ENCODE measurements at regions not wholly inside any gene's neighbourhood (a gene's known extent, or its start where the extent isn't known, plus 50 kb on each side); places are given as distances from the start of the nearest gene placed in this dataset.

- no peak for DNase-seq (ENCODE audit: low read depth in 2 of 2)
Observed at GRCh38 chr5:123813264-123813663, 301.3 kb downstream of the CSNK1G3 start.

GRCh38 chr5:123811831-123812230 lies 299.9 kb downstream of the CSNK1G3 start:
- DNase-seq (ENCODE audit: low read depth in 2 of 2) = no peak

- DNase-seq (ENCODE audit: low read depth in 2 of 2) = no peak
Observed at GRCh38 chr5:123810746-123811340, 298.9 kb downstream of the CSNK1G3 start.

GRCh38 chr5:123810253-123810652 lies 298.3 kb downstream of the CSNK1G3 start:
- DNase-seq (ENCODE audit: low read depth in 2 of 2) = no peak

- no peak for DNase-seq (ENCODE audit: low read depth in 2 of 2)
Observed at GRCh38 chr5:123809594-123810221, 297.7 kb downstream of the CSNK1G3 start.

- DNase-seq (ENCODE audit: low read depth in 2 of 2) = no peak
Observed at GRCh38 chr5:123808461-123809380, 296.7 kb downstream of the CSNK1G3 start.

GRCh38 chr5:123807177-123807945 lies 295.4 kb downstream of the CSNK1G3 start:
- DNase-seq (ENCODE audit: low read depth in 2 of 2) = no peak

- no peak for DNase-seq (ENCODE audit: low read depth in 2 of 2)
Observed at GRCh38 chr5:123806644-123807043, 294.7 kb downstream of the CSNK1G3 start.

GRCh38 chr5:123805300-123805699 lies 293.3 kb downstream of the CSNK1G3 start:
- DNase-seq (ENCODE audit: low read depth in 2 of 2) = no peak

GRCh38 chr5:123803359-123803758 lies 291.4 kb downstream of the CSNK1G3 start:
- DNase-seq (ENCODE audit: low read depth in 2 of 2) = no peak

- DNase-seq (ENCODE audit: low read depth in 2 of 2) = no peak
Observed at GRCh38 chr5:123802298-123802951, 290.4 kb downstream of the CSNK1G3 start.

GRCh38 chr5:123800640-123801039 lies 288.7 kb downstream of the CSNK1G3 start:
- DNase-seq (ENCODE audit: low read depth in 2 of 2) = no peak

GRCh38 chr5:123795688-123796087 lies 283.7 kb downstream of the CSNK1G3 start:
- no peak for DNase-seq (ENCODE audit: low read depth in 2 of 2)

GRCh38 chr5:123790226-123790625 lies 278.2 kb downstream of the CSNK1G3 start:
- no peak for DNase-seq (ENCODE audit: low read depth in 2 of 2)

- DNase-seq (ENCODE audit: low read depth in 2 of 2) = no peak
Observed at GRCh38 chr5:123787635-123788034, 275.7 kb downstream of the CSNK1G3 start.

GRCh38 chr5:123787136-123787535 lies 275.2 kb downstream of the CSNK1G3 start:
- DNase-seq (ENCODE audit: low read depth in 2 of 2) = no peak

- no peak for DNase-seq (ENCODE audit: low read depth in 2 of 2)
Observed at GRCh38 chr5:123786411-123786810, 274.4 kb downstream of the CSNK1G3 start.

- no peak for DNase-seq (ENCODE audit: low read depth in 2 of 2)
Observed at GRCh38 chr5:123785162-123786071, 273.4 kb downstream of the CSNK1G3 start.

- DNase-seq (ENCODE audit: low read depth in 2 of 2) = no peak
Observed at GRCh38 chr5:123783421-123783820, 271.4 kb downstream of the CSNK1G3 start.

GRCh38 chr5:123778641-123779040 lies 266.7 kb downstream of the CSNK1G3 start:
- DNase-seq (ENCODE audit: low read depth in 2 of 2) = no peak
